ENCODE measurements at regions not wholly inside any gene's neighbourhood (a gene's known extent, or its start where the extent isn't known, plus 50 kb on each side); places are given as distances from the start of the nearest gene placed in this dataset.

- Histone ChIP-seq H3K4me2 (replicated peaks; ENCODE audit: extremely low read depth, low read length, poor library complexity, severe bottlenecking) (no peak overlapping the region), H2AFZ (ENCODE audit: insufficient read depth, low read depth, low read length, poor library complexity, severe bottlenecking) (no peak overlapping the region), H3K36me3 (replicated peaks in 1 of 2; ENCODE audit: control insufficient read depth in 1 of 2, insufficient read depth in 2 of 2, low read length in 2 of 2) (no peaks in the 10 kb centered on the region), H3K79me2 (ENCODE audit: insufficient read depth, low read length) (no peaks in the 10 kb centered on the region), H3K9me3 (replicated peaks in 1 of 2; ENCODE audit: control insufficient read depth in 1 of 2, insufficient read depth in 1 of 2, low read length in 2 of 2) (no peaks in the 10 kb centered on the region), H4K20me1 (ENCODE audit: insufficient read depth, low read length) (no peaks in the 10 kb centered on the region), H3K27ac (ENCODE audit: low read depth in 1 of 2, low read length in 2 of 2) (no peak overlapping the region), H3K27me3 (ENCODE audit: control insufficient read depth in 2 of 2, insufficient read depth in 2 of 2, low read length in 2 of 2) (no peaks in the 10 kb centered on the region), H3K9ac (ENCODE audit: insufficient read depth, low read length, poor library complexity, severe bottlenecking) (no peak overlapping the region), H3K4me1 (ENCODE audit: control insufficient read depth in 1 of 2, insufficient read depth in 2 of 2, low read length in 2 of 2) (no peaks in the 10 kb centered on the region), H3K4me3 (replicated peaks in 1 of 3; ENCODE audit: low read depth in 2 of 3, low read length in 3 of 3) (no peak overlapping the region)
- WGBS (ENCODE audit: insufficient coverage): 80% methylated on average over 1 of the region's 1 CpG
- Mint-ChIP-seq H3K4me1 (no peaks in the 10 kb centered on the region), H3K9me3 (peaks cover 0 to 2% (median 0%) of the 10 kb centered on the region in 7 donors), H3K27ac (no peak overlapping the region), H3K4me3 (no peak overlapping the region), H3K36me3 (no peaks in the 10 kb centered on the region), H3K27me3 (ENCODE audit: low read depth in 3 of 3) (peaks cover 0 to 3% (median 0%) of the 10 kb centered on the region in 3 donors)
- intact Hi-C loops (cut with micrococcal nuclease): no loop called here
- DNase-seq: no peak
- TF ChIP-seq CTCF (IDR thresholded peaks at IDR 0.05): no peak
Measured at GRCh38 chr4:99722006-99722405, 64.4 kb upstream of the C4orf54 start.

GRCh38 chr4:99720206-99720605 lies 62.6 kb upstream of the C4orf54 start:
- no peak overlapping the region for H2AFZ ChIP-seq (ENCODE audit: insufficient read depth, low read depth, low read length, poor library complexity, severe bottlenecking)
- no peak overlapping the region for H3K27ac ChIP-seq (ENCODE audit: low read depth in 1 of 2, low read length in 2 of 2)
- TF ChIP-seq CTCF (IDR thresholded peaks at IDR 0.05): no peak
- no peak overlapping the region for H3K4me3 Mint-ChIP-seq
- no peaks in the 10 kb centered on the region for H3K36me3 ChIP-seq (replicated peaks in 1 of 2; ENCODE audit: control insufficient read depth in 1 of 2, insufficient read depth in 2 of 2, low read length in 2 of 2)
- no peak for DNase-seq
- H3K9me3 ChIP-seq (replicated peaks in 1 of 2; ENCODE audit: control insufficient read depth in 1 of 2, insufficient read depth in 1 of 2, low read length in 2 of 2): no peaks in the 10 kb centered on the region
- H3K4me2 ChIP-seq (replicated peaks; ENCODE audit: extremely low read depth, low read length, poor library complexity, severe bottlenecking): no peak overlapping the region
- no peak overlapping the region for H3K27ac Mint-ChIP-seq
- H3K4me1 Mint-ChIP-seq: no peaks in the 10 kb centered on the region
- H3K9me3 Mint-ChIP-seq: peaks cover 0 to 2% (median 0%) of the 10 kb centered on the region in 7 donors
- H3K27me3 Mint-ChIP-seq (ENCODE audit: low read depth in 3 of 3): peaks cover 0 to 3% (median 0%) of the 10 kb centered on the region in 3 donors
- intact Hi-C loops (cut with micrococcal nuclease): no loop called here
- H3K4me1 ChIP-seq (ENCODE audit: control insufficient read depth in 1 of 2, insufficient read depth in 2 of 2, low read length in 2 of 2): no peaks in the 10 kb centered on the region
- no peak overlapping the region for H3K9ac ChIP-seq (ENCODE audit: insufficient read depth, low read length, poor library complexity, severe bottlenecking)
- no peaks in the 10 kb centered on the region for H4K20me1 ChIP-seq (ENCODE audit: insufficient read depth, low read length)
- no peaks in the 10 kb centered on the region for H3K27me3 ChIP-seq (ENCODE audit: control insufficient read depth in 2 of 2, insufficient read depth in 2 of 2, low read length in 2 of 2)
- H3K4me3 ChIP-seq (replicated peaks in 1 of 3; ENCODE audit: low read depth in 2 of 3, low read length in 3 of 3): no peak overlapping the region
- no peaks in the 10 kb centered on the region for H3K36me3 Mint-ChIP-seq
- no peaks in the 10 kb centered on the region for H3K79me2 ChIP-seq (ENCODE audit: insufficient read depth, low read length)

Measured in CD14-positive monocyte (primary cell).